ENCODE measurements at regions not wholly inside any gene's neighbourhood (a gene's known extent, or its start where the extent isn't known, plus 50 kb on each side); places are given as distances from the start of the nearest gene placed in this dataset.

DNA sequence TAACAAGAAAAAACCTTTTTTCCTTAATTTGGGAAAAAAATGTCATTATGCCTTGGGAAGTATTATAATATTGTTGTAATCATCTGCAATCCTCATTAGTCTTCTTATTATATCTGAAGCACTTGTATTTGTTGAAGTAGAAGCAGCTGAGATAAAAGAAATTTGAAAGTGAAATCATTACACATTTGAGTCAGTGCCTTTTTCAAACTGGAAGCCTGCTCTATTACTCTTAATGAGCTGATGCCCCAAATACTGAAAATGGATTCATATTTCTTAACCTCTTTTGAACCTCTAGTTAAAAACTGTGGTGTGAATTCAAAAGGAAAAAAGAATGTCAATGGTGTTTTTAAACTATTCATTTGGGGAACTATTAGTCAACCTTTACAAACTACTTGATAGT is 1027.7 kb downstream of the NR2F1-AS1 start:
- no peak overlapping the region for H3K4me3 Mint-ChIP-seq
- DNase-seq (no peak), ATAC-seq (no peak)
- H3K4me1 Mint-ChIP-seq (ENCODE audit: low read depth), result no peaks in the 10 kb centered on the region
- ChIA-PET POLR2A (no interaction called here), CTCF (no interaction called here)
- intact Hi-C loops (cut with micrococcal nuclease), result no loop called here
- H3K9me3 Mint-ChIP-seq, result peaks cover 2% of the 10 kb centered on the region
- H3K27ac Mint-ChIP-seq, result no peak overlapping the region
- no peaks in the 10 kb centered on the region for H3K27me3 Mint-ChIP-seq
- H3K36me3 Mint-ChIP-seq (ENCODE audit: low read depth), result no peaks in the 10 kb centered on the region
- TF ChIP-seq, protein P1, sequence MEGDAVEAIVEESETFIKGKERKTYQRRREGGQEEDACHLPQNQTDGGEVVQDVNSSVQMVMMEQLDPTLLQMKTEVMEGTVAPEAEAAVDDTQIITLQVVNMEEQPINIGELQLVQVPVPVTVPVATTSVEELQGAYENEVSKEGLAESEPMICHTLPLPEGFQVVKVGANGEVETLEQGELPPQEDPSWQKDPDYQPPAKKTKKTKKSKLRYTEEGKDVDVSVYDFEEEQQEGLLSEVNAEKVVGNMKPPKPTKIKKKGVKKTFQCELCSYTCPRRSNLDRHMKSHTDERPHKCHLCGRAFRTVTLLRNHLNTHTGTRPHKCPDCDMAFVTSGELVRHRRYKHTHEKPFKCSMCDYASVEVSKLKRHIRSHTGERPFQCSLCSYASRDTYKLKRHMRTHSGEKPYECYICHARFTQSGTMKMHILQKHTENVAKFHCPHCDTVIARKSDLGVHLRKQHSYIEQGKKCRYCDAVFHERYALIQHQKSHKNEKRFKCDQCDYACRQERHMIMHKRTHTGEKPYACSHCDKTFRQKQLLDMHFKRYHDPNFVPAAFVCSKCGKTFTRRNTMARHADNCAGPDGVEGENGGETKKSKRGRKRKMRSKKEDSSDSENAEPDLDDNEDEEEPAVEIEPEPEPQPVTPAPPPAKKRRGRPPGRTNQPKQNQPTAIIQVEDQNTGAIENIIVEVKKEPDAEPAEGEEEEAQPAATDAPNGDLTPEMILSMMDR (IDR thresholded peaks at IDR 0.05), result no peak

DNA sequence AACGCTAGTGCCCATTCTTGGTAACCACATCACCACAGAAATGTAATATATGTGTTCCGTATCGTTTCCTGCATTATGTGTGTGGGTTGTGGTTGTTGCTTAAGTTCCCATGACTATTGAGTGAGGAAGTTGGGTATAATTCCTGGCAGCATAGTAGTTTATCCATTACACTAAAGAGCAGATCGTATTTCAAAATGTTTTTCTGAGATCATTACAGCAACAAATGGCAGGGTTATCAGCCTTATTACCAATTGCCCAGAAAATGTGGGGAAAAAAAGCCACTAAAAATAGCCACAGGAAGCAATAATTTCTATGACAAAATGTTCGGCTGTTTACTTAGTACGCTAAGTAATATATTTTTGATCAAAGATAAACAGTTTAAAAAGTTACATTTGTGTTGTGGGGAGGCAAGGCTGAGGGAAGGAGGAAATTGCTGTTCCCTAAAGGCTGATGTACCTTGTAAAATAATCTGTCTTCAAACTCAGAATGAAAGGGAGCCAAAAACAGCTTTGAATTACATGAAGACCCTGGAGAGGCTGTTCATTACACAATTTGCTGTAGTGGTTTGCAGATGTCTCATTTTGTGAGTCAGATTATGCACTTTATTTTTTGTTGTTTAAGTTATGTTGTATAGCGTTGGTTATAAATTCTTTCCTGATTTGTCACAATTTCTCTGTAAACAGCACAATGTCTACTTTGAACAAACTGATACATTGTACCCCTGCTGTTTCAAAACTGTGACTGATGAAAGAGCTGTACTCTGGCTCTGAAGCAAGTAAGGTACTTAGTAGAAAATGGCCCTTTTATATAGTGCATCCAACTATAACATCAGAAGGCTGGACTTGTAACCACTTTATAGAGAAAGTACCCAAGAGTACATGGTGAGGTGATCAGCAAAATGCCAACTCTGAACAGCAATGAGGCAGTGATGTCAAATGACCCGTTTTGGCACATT is 1028.5 kb downstream of the NR2F1-AS1 start:
- ChIA-PET CTCF (no interaction called here), POLR2A (no interaction called here)
- intact Hi-C loops (cut with micrococcal nuclease), result no loop called here
- Mint-ChIP-seq H3K9me3 (peaks cover under 1% of the 10 kb centered on the region), H3K4me1 (ENCODE audit: low read depth) (no peaks in the 10 kb centered on the region), H3K4me3 (no peak overlapping the region), H3K27ac (no peak overlapping the region), H3K36me3 (ENCODE audit: low read depth) (no peaks in the 10 kb centered on the region), H3K27me3 (no peaks in the 10 kb centered on the region)
- TF ChIP-seq, protein P1 (IDR thresholded peaks at IDR 0.05), result no peak
- no peak for ATAC-seq
- no peak for DNase-seq

DNA sequence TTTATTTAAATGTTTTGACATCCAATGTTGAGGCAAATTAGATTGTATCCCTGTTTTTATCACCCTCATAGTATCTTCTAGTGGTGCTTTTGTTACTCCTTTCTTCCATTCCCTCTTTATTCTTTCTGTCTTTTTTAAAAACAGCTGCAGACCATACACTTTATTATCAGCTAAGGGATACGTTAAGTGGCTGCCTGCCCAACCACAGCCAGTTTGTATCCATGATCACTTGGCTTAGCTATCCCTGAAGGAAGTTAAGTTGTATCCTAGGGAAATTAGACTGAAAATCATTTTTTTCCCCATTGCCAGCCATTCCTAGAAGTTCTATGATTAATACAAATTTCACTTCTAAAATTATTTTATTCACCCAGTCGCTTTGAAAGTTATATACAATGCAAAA is 1032.7 kb downstream of the NR2F1-AS1 start:
- ChIA-PET CTCF (no interaction called here), POLR2A (no interaction called here)
- no peaks in the 10 kb centered on the region for H3K36me3 Mint-ChIP-seq (ENCODE audit: low read depth)
- DNase-seq, result no peak
- TF ChIP-seq, protein P1 (IDR thresholded peaks at IDR 0.05), result no peak
- no peak for ATAC-seq
- H3K9me3 Mint-ChIP-seq, result no peaks in the 10 kb centered on the region
- no peaks in the 10 kb centered on the region for H3K4me1 Mint-ChIP-seq (ENCODE audit: low read depth)
- no peak overlapping the region for H3K4me3 Mint-ChIP-seq
- H3K27me3 Mint-ChIP-seq, result no peaks in the 10 kb centered on the region
- intact Hi-C loops (cut with micrococcal nuclease), result no loop called here
- H3K27ac Mint-ChIP-seq, result no peak overlapping the region

DNA sequence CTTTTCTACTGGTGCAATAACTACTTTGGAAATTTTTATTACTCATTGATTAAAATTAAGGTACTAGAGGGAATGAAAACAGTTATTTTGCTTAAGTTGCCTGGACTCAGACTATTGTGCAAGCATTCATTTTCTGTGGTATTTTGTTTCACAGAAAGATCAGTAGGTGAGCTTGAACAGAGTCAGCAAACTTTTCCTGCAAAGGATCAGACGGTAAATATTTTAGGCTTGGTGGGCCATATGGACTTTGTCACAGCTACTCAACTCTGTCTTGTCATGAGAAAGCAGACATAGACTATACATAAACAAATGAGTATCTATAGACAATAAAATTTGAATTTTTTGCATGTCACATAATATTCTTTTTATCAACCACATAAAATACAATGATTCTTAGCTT is 1036.4 kb downstream of the NR2F1-AS1 start:
- DNase-seq, result no peak
- H3K36me3 Mint-ChIP-seq (ENCODE audit: low read depth), result no peaks in the 10 kb centered on the region
- intact Hi-C loops (cut with micrococcal nuclease), result no loop called here
- ATAC-seq, result no peak
- no peaks in the 10 kb centered on the region for H3K27me3 Mint-ChIP-seq
- ChIA-PET POLR2A (no interaction called here), CTCF (no interaction called here)
- no peak overlapping the region for H3K27ac Mint-ChIP-seq
- TF ChIP-seq, protein P1 (IDR thresholded peaks at IDR 0.05), result no peak
- peaks cover 3% of the 10 kb centered on the region for H3K9me3 Mint-ChIP-seq
- H3K4me1 Mint-ChIP-seq (ENCODE audit: low read depth), result no peaks in the 10 kb centered on the region
- H3K4me3 Mint-ChIP-seq, result no peak overlapping the region

DNA sequence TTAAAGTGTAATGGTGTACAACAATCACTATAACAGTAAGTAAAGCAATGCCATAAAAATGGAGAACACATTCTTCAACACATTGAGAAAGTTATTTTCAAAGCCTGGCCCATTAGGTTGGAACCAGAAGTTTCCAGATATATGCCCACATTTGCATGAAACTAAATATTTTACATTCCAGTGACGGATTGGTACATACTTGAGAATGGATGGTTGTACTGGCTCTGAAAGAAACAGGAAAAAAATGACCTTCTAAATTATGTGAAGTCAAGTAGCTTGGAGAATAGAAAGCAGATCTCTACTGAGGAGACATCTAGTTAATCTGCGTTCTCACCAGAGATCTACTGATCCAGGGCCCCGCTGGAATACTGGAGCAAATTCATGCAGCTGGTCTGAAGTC is 1037.0 kb downstream of the NR2F1-AS1 start:
- DNase-seq (no peak), ATAC-seq (no peak)
- Mint-ChIP-seq H3K4me3 (no peak overlapping the region), H3K27me3 (no peaks in the 10 kb centered on the region), H3K36me3 (ENCODE audit: low read depth) (no peaks in the 10 kb centered on the region), H3K27ac (no peak overlapping the region), H3K4me1 (ENCODE audit: low read depth) (no peaks in the 10 kb centered on the region), H3K9me3 (peaks cover 3% of the 10 kb centered on the region)
- ChIA-PET POLR2A (interaction anchor here (0.6 kb wide), 1 partner anchor 53 kb away, joined by 3 read pairs; no protein-coding TSS in a partner anchor), CTCF (no interaction called here)
- intact Hi-C loops (cut with micrococcal nuclease), result no loop called here
- TF ChIP-seq, protein P1 (IDR thresholded peaks at IDR 0.05), result no peak

All from activated CD8-positive, alpha-beta T cell treated with anti-CD3 and anti-CD28 coated beads for 36 hours (primary cell).